Muscle layer of duodenum (tissue), 2 donors: ENCODE measurements at regions not wholly inside any gene's neighbourhood (a gene's known extent, or its start where the extent isn't known, plus 50 kb on each side); places are given as distances from the start of the nearest gene placed in this dataset.

Experiments
- H3K27ac ChIP-seq: one replicate; pipeline ENCODE4 v1.7.0; 2013; ENCODE audit warnings: mild to moderate bottlenecking, low read length
- H3K27me3 ChIP-seq: one replicate; pipeline ENCODE4 v1.7.0; 2013; ENCODE audit warnings: low read depth, mild to moderate bottlenecking, control low read depth, low read length
- H3K36me3 ChIP-seq, 2 donors: one replicate each; pipeline ENCODE4 v1.7.0; 2013; ENCODE audit warnings: low read length in 2 of 2, control low read depth in 1 of 2, mild to moderate bottlenecking in 1 of 2; ENCODE audit not compliant: insufficient read depth in 2 of 2, control insufficient read depth in 1 of 2
- H3K4me1 ChIP-seq, 2 donors: one replicate each; pipeline ENCODE4 v1.7.0; 2013; ENCODE audit warnings: low read length in 2 of 2, mild to moderate bottlenecking in 2 of 2, control low read depth in 1 of 2, moderate library complexity in 1 of 2; ENCODE audit not compliant: insufficient read depth in 2 of 2, control insufficient read depth in 1 of 2
- H3K4me3 ChIP-seq, 2 donors: one replicate each; pipeline ENCODE4 v1.7.0; 2013; ENCODE audit warnings: low read length in 2 of 2, low read depth in 1 of 2, mild to moderate bottlenecking in 1 of 2
- H3K9me3 ChIP-seq, 2 donors: one replicate each; pipeline ENCODE4 v1.7.0; 2013; ENCODE audit warnings: low read length in 2 of 2, control low read depth in 1 of 2, mild to moderate bottlenecking in 1 of 2; ENCODE audit not compliant: control insufficient read depth in 1 of 2
- donor health status: healthy.

- Histone ChIP-seq H3K4me3 (no peak overlapping the region), H3K27me3 (no peaks in the 10 kb centered on the region), H3K4me1 (peaks cover 0 to 7% of the 10 kb centered on the region in 2 donors), H3K9me3 (no peaks in the 10 kb centered on the region), H3K27ac (no peak overlapping the region), H3K36me3 (no peaks in the 10 kb centered on the region)
Observed at GRCh38 chr9:80326105-80326504, 754.3 kb downstream of the TLE4 start.

DNA sequence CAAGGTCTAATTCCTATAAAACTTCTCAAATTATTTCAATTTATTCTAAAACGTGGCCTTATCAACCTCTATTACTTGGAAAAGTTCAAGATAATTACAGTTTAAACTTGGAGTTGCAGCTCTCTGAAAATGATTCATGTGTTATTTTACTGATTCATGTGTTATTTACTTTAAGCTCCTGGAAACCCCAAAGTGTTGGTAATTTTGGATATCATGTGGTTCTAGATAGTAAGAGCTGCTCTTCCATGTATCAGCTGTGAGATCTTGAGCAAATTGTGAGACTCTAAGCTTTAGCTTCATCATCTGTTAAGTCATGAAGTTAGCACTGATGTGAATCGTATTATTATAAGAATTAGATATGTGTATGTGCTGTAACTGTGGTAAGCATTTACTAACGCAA is 749.2 kb downstream of the TLE4 start:
- Histone ChIP-seq H3K27ac (no peak overlapping the region), H3K4me1 (peaks cover 0 to 7% of the 10 kb centered on the region in 2 donors), H3K27me3 (no peaks in the 10 kb centered on the region), H3K36me3 (no peaks in the 10 kb centered on the region), H3K4me3 (no peak overlapping the region), H3K9me3 (no peaks in the 10 kb centered on the region)

DNA sequence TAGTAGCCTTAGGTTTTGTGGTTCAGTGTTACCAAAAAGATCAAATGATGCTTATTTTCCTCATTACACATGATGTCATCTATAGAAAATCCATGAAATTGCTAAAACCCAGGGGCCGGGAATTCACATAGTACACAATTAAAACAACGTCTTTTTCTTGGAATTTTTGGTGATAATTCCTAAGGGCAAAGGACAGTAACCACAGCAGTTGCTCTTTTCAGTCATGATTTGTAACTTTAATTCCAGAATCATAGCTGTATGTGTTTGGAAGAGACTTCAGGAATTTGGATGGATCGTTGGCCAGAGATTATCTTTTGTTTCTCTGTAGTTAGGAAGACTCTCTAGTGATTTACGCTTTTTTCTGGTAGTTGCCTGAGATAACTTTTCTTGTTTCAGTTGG is 748.7 kb downstream of the TLE4 start:
- no peak overlapping the region for H3K27ac ChIP-seq

GRCh38 chr9:80305136-80305535 is 733.4 kb downstream of the TLE4 start:
- Histone ChIP-seq H3K27me3 (no peaks in the 10 kb centered on the region), H3K4me1 (no peaks in the 10 kb centered on the region), H3K4me3 (no peak overlapping the region), H3K9me3 (no peaks in the 10 kb centered on the region), H3K36me3 (no peaks in the 10 kb centered on the region), H3K27ac (no peak overlapping the region)

More for the DNA sequence above, 748.7 kb downstream of the TLE4 start:
- peaks cover 0 to 7% of the 10 kb centered on the region in 2 donors for H3K4me1 ChIP-seq
- no peaks in the 10 kb centered on the region for H3K36me3 ChIP-seq
- no peaks in the 10 kb centered on the region for H3K9me3 ChIP-seq
- H3K4me3 ChIP-seq = no peak overlapping the region
- H3K27me3 ChIP-seq = no peaks in the 10 kb centered on the region

- Histone ChIP-seq H3K9me3 (no peaks in the 10 kb centered on the region), H3K27me3 (no peaks in the 10 kb centered on the region), H3K36me3 (no peaks in the 10 kb centered on the region), H3K4me3 (no peak overlapping the region), H3K27ac (no peak overlapping the region), H3K4me1 (no peaks in the 10 kb centered on the region)
Observed at GRCh38 chr9:80294955-80295354, 723.2 kb downstream of the TLE4 start.

DNA sequence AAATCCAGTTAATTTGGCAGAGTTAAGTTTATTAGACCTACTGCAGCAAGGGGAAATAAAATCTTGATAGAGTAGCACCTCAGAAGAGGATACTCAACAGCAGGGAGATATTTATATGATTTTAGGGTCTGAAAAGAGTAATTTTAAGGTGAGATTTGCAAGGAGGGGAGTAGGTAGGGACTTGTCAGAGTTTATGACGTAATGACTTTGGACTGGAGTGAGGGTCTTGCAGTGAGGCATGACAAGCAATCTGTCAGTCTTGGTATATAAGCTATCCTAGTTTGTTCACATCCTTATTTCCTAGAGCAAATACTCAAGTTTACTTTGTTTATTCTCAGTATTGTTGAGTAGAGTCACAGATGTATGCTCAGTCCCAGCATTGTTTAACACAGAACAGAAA is 722.6 kb downstream of the TLE4 start:
- Histone ChIP-seq H3K4me3 (no peak overlapping the region), H3K4me1 (no peaks in the 10 kb centered on the region), H3K36me3 (no peaks in the 10 kb centered on the region), H3K27me3 (no peaks in the 10 kb centered on the region), H3K9me3 (no peaks in the 10 kb centered on the region), H3K27ac (no peak overlapping the region)

- Histone ChIP-seq H3K4me1 (no peaks in the 10 kb centered on the region), H3K27me3 (no peaks in the 10 kb centered on the region), H3K36me3 (no peaks in the 10 kb centered on the region), H3K27ac (no peak overlapping the region), H3K4me3 (no peak overlapping the region), H3K9me3 (no peaks in the 10 kb centered on the region)
Observed at GRCh38 chr9:80292231-80292630, 720.5 kb downstream of the TLE4 start.

GRCh38 chr9:80285326-80285725 is 713.6 kb downstream of the TLE4 start:
- no peaks in the 10 kb centered on the region for H3K4me1 ChIP-seq
- no peaks in the 10 kb centered on the region for H3K9me3 ChIP-seq
- H3K27ac ChIP-seq = no peak overlapping the region
- H3K36me3 ChIP-seq = no peaks in the 10 kb centered on the region
- H3K27me3 ChIP-seq = no peaks in the 10 kb centered on the region
- no peak overlapping the region for H3K4me3 ChIP-seq

DNA sequence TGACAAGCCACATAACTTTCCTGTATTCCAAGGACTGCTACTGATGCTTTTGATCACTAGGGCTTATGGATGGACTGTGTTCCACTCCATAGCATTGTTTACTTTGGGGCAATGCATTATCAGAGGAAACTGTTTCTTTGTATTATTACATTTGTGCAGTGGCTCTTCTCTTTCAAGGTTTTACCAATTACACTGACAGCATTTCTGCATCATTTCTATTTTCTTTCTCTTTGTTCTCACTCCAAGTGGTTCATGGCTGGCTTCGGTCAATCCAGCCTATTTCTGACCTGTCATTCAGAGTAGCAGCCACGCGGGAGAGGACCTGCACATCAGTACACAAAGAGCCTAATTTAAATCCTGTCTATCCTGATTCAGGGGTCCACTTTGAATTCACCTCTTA is 711.0 kb downstream of the TLE4 start:
- H3K27me3 ChIP-seq = no peaks in the 10 kb centered on the region
- no peaks in the 10 kb centered on the region for H3K9me3 ChIP-seq
- H3K36me3 ChIP-seq = no peaks in the 10 kb centered on the region
- no peak overlapping the region for H3K27ac ChIP-seq
- H3K4me1 ChIP-seq = no peaks in the 10 kb centered on the region
- no peak overlapping the region for H3K4me3 ChIP-seq

GRCh38 chr9:80259079-80259478 is 687.3 kb downstream of the TLE4 start:
- H3K27ac ChIP-seq = no peak overlapping the region
- H3K27me3 ChIP-seq = no peaks in the 10 kb centered on the region
- no peaks in the 10 kb centered on the region for H3K36me3 ChIP-seq
- H3K4me3 ChIP-seq = no peak overlapping the region
- H3K9me3 ChIP-seq = peaks cover 9 to 24% of the 10 kb centered on the region in 2 donors
- H3K4me1 ChIP-seq = no peaks in the 10 kb centered on the region

GRCh38 chr9:80251778-80252177 is 680.0 kb downstream of the TLE4 start:
- Histone ChIP-seq H3K36me3 (no peaks in the 10 kb centered on the region), H3K27ac (no peak overlapping the region), H3K4me3 (no peak overlapping the region), H3K9me3 (peaks cover 0 to 4% of the 10 kb centered on the region in 2 donors), H3K27me3 (no peaks in the 10 kb centered on the region), H3K4me1 (no peaks in the 10 kb centered on the region)

DNA sequence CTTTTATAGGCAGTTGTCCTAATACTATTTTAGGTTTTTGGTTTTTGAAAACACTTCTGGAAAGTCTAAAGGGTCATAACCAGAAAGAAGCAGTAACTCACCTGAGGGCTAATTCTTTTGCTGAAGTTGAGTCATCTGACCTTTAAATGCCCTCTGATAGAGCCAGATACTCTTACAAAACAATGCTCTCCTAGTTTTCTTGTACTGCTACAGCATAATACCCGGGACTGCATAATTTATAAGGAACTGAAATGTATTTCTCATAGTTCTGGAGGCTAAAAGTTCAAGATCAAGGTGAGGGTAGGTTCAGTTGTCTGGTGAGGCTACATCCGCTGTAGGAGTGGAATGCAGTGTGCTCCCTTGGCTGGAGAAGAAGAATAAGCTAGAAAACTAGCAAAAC is 670.3 kb downstream of the TLE4 start:
- H3K36me3 ChIP-seq = no peaks in the 10 kb centered on the region
- H3K27ac ChIP-seq = no peak overlapping the region
- no peaks in the 10 kb centered on the region for H3K9me3 ChIP-seq
- H3K4me3 ChIP-seq = no peak overlapping the region
- H3K27me3 ChIP-seq = no peaks in the 10 kb centered on the region
- no peaks in the 10 kb centered on the region for H3K4me1 ChIP-seq
